OCI-LY1 (cell line): ENCODE measurements at regions not wholly inside any gene's neighbourhood (a gene's known extent, or its start where the extent isn't known, plus 50 kb on each side); places are given as distances from the start of the nearest gene placed in this dataset.

Experiments
- H2AFZ ChIP-seq: fragments of 200-600 bp; sonication (generic), shearing (Covaris generic); 2 replicates; pipeline ENCODE4 v1.6.0; 2014; ENCODE audit warnings: antibody characterized with exemption, mild to moderate bottlenecking, low read length
- H3F3A ChIP-seq: fragments of 200-600 bp; sonication (generic), shearing (Covaris generic); 2 replicates; pipeline ENCODE4 v1.6.0; 2014; ENCODE audit warnings: mild to moderate bottlenecking, antibody characterized with exemption, low read length, moderate library complexity; ENCODE audit not compliant: insufficient read depth
- H3K27ac ChIP-seq: fragments of 200-600 bp; sonication (generic); 2 replicates; pipeline ENCODE4 v1.5.1; 2014; ENCODE audit warnings: low read length, mixed run types, mild to moderate bottlenecking, low read depth; ENCODE audit not compliant: poor library complexity, severe bottlenecking
- H3K27me3 ChIP-seq: fragments of 200-600 bp; sonication (generic); 2 replicates; pipeline ENCODE4 v1.6.0; 2014; ENCODE audit warnings: antibody characterized with exemption, mild to moderate bottlenecking, low read length, moderate library complexity; ENCODE audit not compliant: insufficient read depth
- H3K36me3 ChIP-seq: fragments of 200-600 bp; sonication (generic); 2 replicates; pipeline ENCODE4 v1.6.1; 2014; ENCODE audit warnings: mild to moderate bottlenecking, antibody characterized with exemption, low read length, moderate library complexity, mixed read lengths; ENCODE audit not compliant: insufficient read depth
- H3K4me1 ChIP-seq: fragments of 200-600 bp; sonication (generic); 2 replicates; pipeline ENCODE4 v1.5.1; 2014; ENCODE audit warnings: mild to moderate bottlenecking, low read length, moderate library complexity; ENCODE audit not compliant: insufficient read depth, severe bottlenecking
- H3K4me2 ChIP-seq: fragments of 200-600 bp; sonication (generic), shearing (Covaris generic); 2 replicates; pipeline ENCODE4 v1.6.1; 2014; ENCODE audit warnings: low read length
- H3K4me3 ChIP-seq: fragments of 200-600 bp; sonication (generic); 2 replicates; pipeline ENCODE4 v1.5.1; 2014; ENCODE audit warnings: low read length, low read depth, mild to moderate bottlenecking, mixed read lengths; ENCODE audit not compliant: poor library complexity, severe bottlenecking
- H3K79me2 ChIP-seq: fragments of 200-600 bp; shearing (Covaris generic); 2 replicates; pipeline ENCODE4 v1.6.1; 2016; ENCODE audit warnings: mixed run types, low read length, mixed read lengths; ENCODE audit not compliant: insufficient read depth
- H3K9ac ChIP-seq: fragments of 200-600 bp; sonication (generic), shearing (Covaris generic); 2 replicates; pipeline ENCODE4 v1.6.1; 2014; ENCODE audit warnings: mild to moderate bottlenecking, low read length, mixed read lengths
- H3K9me2 ChIP-seq: fragments of 200-600 bp; sonication (generic), shearing (Covaris generic); 2 replicates; pipeline ENCODE4 v1.6.1; 2014; ENCODE audit warnings: low read depth, mild to moderate bottlenecking, low read length, mixed read lengths
- H3K9me3 ChIP-seq: fragments of 200-600 bp; shearing (Covaris generic); 2 replicates; pipeline ENCODE4 v1.6.1; 2014; ENCODE audit warnings: low read length, mixed read lengths
- H4K20me1 ChIP-seq: fragments of 200-600 bp; sonication (generic), shearing (Covaris generic); 2 replicates; pipeline ENCODE4 v1.6.0; 2016; ENCODE audit warnings: mild to moderate bottlenecking, low read length; ENCODE audit not compliant: insufficient read depth
- EZH2 ChIP-seq: fragments of 200-600 bp; sonication (generic), shearing (Covaris generic); IDR thresholded peaks from 2 replicates; pipeline ENCODE4 v1.8.0; 2017; ENCODE audit warnings: borderline replicate concordance, mixed run types, mild to moderate bottlenecking, antibody characterized with exemption, low read length, moderate library complexity, mixed read lengths
- TF ChIP-seq, protein P1 (sequence below): fragments of 200-600 bp; sonication (generic), shearing (Covaris generic); IDR thresholded peaks from 2 replicates; pipeline ENCODE4 v1.5.1; 2017; ENCODE audit warnings: mild to moderate bottlenecking, antibody characterized with exemption, low read length, moderate library complexity, mixed read lengths

DNA sequence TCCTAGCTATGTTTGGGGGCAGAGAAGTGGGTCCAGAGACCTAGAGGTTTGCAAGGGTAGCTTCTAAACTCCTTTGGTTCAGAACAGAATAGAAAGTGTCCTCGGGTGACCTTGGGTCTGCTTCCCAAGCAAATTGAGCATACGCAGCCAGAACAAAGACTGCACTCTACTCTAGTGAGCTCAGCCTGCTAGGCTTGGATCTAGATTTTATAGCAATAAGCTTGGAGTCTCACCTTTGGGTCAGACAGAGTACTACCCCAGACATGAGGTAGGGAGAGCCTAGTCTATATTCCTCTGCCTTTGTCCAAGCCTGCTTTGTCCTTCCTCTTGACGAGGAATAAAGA lies 52.6 kb upstream of the ELF5 start:
- no peaks in the 10 kb centered on the region for H3K36me3 ChIP-seq
- no peaks in the 10 kb centered on the region for H3F3A ChIP-seq
- no peaks in the 10 kb centered on the region for H4K20me1 ChIP-seq
- no peak overlapping the region for H2AFZ ChIP-seq
- no peak overlapping the region for H3K4me2 ChIP-seq
- H3K4me3 ChIP-seq: no peak overlapping the region
- H3K79me2 ChIP-seq: no peaks in the 10 kb centered on the region
- H3K27me3 ChIP-seq: 0 out of 2 replicates have a peak, but pooled peaks cover 3% of the 10 kb centered on the region
- no peaks in the 10 kb centered on the region for H3K4me1 ChIP-seq
- no peak overlapping the region for H3K9ac ChIP-seq
- H3K27ac ChIP-seq: no peak overlapping the region
- H3K9me3 ChIP-seq: no peaks in the 10 kb centered on the region
- TF ChIP-seq, protein P1, sequence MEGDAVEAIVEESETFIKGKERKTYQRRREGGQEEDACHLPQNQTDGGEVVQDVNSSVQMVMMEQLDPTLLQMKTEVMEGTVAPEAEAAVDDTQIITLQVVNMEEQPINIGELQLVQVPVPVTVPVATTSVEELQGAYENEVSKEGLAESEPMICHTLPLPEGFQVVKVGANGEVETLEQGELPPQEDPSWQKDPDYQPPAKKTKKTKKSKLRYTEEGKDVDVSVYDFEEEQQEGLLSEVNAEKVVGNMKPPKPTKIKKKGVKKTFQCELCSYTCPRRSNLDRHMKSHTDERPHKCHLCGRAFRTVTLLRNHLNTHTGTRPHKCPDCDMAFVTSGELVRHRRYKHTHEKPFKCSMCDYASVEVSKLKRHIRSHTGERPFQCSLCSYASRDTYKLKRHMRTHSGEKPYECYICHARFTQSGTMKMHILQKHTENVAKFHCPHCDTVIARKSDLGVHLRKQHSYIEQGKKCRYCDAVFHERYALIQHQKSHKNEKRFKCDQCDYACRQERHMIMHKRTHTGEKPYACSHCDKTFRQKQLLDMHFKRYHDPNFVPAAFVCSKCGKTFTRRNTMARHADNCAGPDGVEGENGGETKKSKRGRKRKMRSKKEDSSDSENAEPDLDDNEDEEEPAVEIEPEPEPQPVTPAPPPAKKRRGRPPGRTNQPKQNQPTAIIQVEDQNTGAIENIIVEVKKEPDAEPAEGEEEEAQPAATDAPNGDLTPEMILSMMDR: no peak
- TF ChIP-seq EZH2: no peak
- H3K9me2 ChIP-seq: no peaks in the 10 kb centered on the region

DNA sequence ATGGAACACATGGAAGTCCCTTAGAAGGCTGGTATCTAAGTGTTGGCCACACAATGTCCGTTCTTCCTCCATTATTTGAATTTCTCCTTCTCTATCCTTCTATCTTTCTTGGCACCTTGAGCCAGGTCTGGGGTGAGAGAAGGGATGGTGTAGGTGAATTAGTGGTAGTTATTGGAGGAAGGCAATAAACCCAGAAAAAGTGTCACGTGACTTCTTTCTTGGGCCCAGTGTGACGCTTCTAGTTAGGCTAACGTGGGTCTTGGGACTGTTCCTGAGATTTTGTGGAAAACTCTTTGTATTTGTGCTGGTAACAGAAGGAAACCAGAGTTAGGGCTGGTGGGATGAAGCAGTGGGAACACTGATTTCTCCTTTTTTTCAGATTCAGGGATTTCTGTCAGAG lies 53.1 kb upstream of the ELF5 start:
- H2AFZ ChIP-seq: no peak overlapping the region
- no peak overlapping the region for H3K27ac ChIP-seq
- H3K4me3 ChIP-seq: no peak overlapping the region
- H3K27me3 ChIP-seq: 0 out of 2 replicates have a peak, but pooled peaks cover 3% of the 10 kb centered on the region
- no peaks in the 10 kb centered on the region for H3F3A ChIP-seq
- H3K79me2 ChIP-seq: no peaks in the 10 kb centered on the region
- H3K4me2 ChIP-seq: no peak overlapping the region
- H3K9ac ChIP-seq: no peak overlapping the region
- no peaks in the 10 kb centered on the region for H4K20me1 ChIP-seq
- no peaks in the 10 kb centered on the region for H3K9me3 ChIP-seq
- TF ChIP-seq, protein P1: no peak
- TF ChIP-seq EZH2: no peak
- no peaks in the 10 kb centered on the region for H3K9me2 ChIP-seq
- no peaks in the 10 kb centered on the region for H3K36me3 ChIP-seq
- no peaks in the 10 kb centered on the region for H3K4me1 ChIP-seq

DNA sequence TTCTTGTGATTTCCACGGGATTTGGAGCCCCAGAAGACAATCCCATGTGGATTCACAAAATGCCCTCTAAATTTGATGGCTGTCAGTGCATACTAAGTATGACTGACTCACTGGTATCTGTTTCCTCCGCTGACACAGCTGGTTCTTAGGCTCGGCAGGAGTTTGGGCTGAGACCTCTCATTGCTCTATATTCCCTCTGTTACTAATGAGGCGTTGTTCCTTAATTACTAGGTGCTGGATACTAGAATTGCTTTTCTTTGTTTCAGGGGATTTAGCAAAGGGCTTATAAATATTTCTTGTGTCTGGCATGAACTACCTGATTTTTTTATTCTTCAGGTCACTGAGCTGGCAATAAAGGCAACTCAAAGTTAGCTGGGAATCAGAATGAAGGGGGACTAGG lies 53.2 kb upstream of the EHF start:
- no peaks in the 10 kb centered on the region for H3K79me2 ChIP-seq
- H3F3A ChIP-seq: no peaks in the 10 kb centered on the region
- no peaks in the 10 kb centered on the region for H4K20me1 ChIP-seq
- no peaks in the 10 kb centered on the region for H3K36me3 ChIP-seq
- no peak overlapping the region for H3K4me2 ChIP-seq
- H2AFZ ChIP-seq: no peak overlapping the region
- no peak overlapping the region for H3K27ac ChIP-seq
- H3K9me3 ChIP-seq: no peaks in the 10 kb centered on the region
- TF ChIP-seq, protein P1: no peak
- TF ChIP-seq EZH2: no peak
- H3K9me2 ChIP-seq: no peaks in the 10 kb centered on the region
- no peaks in the 10 kb centered on the region for H3K4me1 ChIP-seq
- H3K4me3 ChIP-seq: no peak overlapping the region
- no peak overlapping the region for H3K9ac ChIP-seq
- 0 out of 2 replicates have a peak, but pooled peaks cover 3% of the 10 kb centered on the region for H3K27me3 ChIP-seq
